ENCODE measurements at regions not wholly inside any gene's neighbourhood (a gene's known extent, or its start where the extent isn't known, plus 50 kb on each side); places are given as distances from the start of the nearest gene placed in this dataset.

DNA sequence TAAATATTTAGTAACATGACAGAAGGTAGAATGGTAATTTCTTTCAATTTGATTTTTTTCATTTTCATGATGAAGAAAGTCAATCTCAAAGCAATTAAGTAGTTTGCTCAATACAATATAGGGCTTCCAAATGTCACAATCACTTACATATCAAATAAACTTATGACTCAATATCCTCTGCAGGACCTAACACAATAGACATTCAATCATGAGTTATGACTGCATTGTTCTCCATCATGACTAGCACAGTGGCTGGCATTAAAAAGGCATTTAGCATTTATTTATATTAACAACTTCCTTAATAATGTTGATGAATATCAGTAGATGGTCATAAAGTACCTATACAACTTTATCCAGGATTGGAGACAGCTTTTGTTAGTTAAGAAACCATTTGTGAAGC lies 1499.6 kb downstream of the EFNA5 start:
- TF ChIP-seq, protein P1, sequence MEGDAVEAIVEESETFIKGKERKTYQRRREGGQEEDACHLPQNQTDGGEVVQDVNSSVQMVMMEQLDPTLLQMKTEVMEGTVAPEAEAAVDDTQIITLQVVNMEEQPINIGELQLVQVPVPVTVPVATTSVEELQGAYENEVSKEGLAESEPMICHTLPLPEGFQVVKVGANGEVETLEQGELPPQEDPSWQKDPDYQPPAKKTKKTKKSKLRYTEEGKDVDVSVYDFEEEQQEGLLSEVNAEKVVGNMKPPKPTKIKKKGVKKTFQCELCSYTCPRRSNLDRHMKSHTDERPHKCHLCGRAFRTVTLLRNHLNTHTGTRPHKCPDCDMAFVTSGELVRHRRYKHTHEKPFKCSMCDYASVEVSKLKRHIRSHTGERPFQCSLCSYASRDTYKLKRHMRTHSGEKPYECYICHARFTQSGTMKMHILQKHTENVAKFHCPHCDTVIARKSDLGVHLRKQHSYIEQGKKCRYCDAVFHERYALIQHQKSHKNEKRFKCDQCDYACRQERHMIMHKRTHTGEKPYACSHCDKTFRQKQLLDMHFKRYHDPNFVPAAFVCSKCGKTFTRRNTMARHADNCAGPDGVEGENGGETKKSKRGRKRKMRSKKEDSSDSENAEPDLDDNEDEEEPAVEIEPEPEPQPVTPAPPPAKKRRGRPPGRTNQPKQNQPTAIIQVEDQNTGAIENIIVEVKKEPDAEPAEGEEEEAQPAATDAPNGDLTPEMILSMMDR (conservative IDR thresholded peaks at IDR 0.05): no peak
- no peak for TF ChIP-seq ZFX (IDR thresholded peaks at IDR 0.05)
